PC-3 (cell line): ENCODE measurements at regions not wholly inside any gene's neighbourhood (a gene's known extent, or its start where the extent isn't known, plus 50 kb on each side); places are given as distances from the start of the nearest gene placed in this dataset.

Source experiments
- EZH2 ChIP-seq: fragments of 300-600 bp; sonication (generic); IDR thresholded peaks from one replicate; pipeline ENCODE4 v1.6.1; 2017; ENCODE audit warnings: antibody characterized with exemption, mild to moderate bottlenecking, low read length; ENCODE audit not compliant: unreplicated experiment
- TF ChIP-seq, protein P1 (sequence below): fragments of 300-600 bp; sonication (generic); conservative IDR thresholded peaks from 2 replicates; pipeline ENCODE4 v1.5.1; 2017; ENCODE audit warnings: antibody characterized with exemption, low read depth, mild to moderate bottlenecking, low read length

DNA sequence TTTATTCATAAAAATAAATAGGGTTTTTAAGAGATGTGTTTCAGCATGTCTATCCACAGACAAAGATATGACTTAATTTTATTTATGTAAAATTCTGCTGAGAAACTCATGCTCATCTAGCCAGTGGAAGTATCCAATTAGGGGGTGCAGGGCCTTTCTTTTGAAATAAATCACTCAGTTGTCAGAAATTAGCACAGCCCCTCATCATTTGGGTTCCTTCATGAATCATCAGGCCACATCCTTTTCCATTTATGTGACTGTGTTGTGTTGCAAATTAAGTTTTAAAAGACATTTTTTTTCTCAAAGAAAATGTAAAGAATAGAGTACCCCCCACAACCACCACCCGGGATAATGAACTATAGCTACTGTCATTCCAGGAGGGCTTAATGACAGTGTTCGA, 185.8 kb downstream of the NRP2 start:
- TF ChIP-seq, protein P1, sequence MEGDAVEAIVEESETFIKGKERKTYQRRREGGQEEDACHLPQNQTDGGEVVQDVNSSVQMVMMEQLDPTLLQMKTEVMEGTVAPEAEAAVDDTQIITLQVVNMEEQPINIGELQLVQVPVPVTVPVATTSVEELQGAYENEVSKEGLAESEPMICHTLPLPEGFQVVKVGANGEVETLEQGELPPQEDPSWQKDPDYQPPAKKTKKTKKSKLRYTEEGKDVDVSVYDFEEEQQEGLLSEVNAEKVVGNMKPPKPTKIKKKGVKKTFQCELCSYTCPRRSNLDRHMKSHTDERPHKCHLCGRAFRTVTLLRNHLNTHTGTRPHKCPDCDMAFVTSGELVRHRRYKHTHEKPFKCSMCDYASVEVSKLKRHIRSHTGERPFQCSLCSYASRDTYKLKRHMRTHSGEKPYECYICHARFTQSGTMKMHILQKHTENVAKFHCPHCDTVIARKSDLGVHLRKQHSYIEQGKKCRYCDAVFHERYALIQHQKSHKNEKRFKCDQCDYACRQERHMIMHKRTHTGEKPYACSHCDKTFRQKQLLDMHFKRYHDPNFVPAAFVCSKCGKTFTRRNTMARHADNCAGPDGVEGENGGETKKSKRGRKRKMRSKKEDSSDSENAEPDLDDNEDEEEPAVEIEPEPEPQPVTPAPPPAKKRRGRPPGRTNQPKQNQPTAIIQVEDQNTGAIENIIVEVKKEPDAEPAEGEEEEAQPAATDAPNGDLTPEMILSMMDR = no peak
- TF ChIP-seq EZH2 = no peak
